ENCODE measurements at regions not wholly inside any gene's neighbourhood (a gene's known extent, or its start where the extent isn't known, plus 50 kb on each side); places are given as distances from the start of the nearest gene placed in this dataset.
A peak's percentile ranks its signal among the peaks of the same experiment; 100 is the strongest.
"Not testable (repeated sequence)": the region's sequence is repeated elsewhere in the genome, so short reads cannot be mapped to it uniquely, and the experiment has no call there.

- DNase-seq, result no peak
Observed at GRCh38 chr15:38073178-38073946, 138.9 kb downstream of the TMCO5A start.

GRCh38 chr15:38074029-38074428 lies 139.6 kb downstream of the TMCO5A start:
- no peak for DNase-seq

GRCh38 chr15:38075466-38075865 lies 141.0 kb downstream of the TMCO5A start:
- no peak for DNase-seq

- no peak for DNase-seq
Observed at GRCh38 chr15:38076786-38077185, 142.3 kb downstream of the TMCO5A start.

DNA sequence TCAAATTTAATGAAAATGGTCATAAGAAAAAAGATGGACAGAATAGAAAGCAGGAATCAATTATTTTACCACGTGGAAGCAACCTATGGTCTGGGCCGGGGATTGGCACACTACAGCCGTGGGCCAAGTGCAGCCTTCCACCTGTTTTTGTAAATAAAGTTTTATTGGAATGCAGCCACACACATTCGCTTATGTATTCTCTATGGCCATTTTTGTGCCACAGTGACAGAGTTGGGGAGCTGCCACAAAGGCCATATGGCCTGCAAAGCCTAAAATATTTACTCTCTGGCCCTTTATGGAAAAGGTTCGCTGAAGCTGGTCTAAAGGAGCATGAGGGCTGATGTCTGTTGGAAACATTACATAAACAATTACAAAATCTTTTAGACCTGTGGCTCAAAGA lies 144.8 kb downstream of the TMCO5A start:
- no peak for DNase-seq

DNA sequence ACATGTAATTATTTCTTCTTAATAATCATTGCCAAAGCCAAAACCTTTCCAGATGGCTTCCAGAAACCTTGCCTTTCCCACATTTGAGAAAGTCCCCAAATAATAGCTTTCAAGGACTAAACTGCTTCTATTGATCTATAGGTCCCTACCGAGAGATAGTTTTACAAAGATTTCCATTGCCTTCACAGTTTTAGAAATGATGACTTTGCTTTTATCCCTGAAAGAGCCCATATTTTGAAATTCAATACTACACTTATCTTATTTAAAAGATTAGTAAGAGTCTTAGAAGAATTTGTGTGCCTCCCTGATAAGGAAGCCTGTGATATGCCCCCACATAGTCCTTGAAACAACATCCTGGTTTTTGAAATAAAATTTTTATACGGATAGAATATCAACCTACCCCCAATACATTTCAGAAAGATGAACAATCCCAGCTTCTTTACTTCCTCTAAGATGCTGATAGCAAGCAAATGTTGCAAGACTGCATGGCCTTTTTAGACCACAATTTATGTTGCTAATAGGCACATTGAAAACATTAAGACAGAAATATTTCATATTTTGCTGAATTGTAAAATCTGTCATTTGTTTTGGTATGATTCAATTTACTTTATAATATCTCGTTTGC lies 146.3 kb downstream of the TMCO5A start:
- DNase-seq, result no peak

DNA sequence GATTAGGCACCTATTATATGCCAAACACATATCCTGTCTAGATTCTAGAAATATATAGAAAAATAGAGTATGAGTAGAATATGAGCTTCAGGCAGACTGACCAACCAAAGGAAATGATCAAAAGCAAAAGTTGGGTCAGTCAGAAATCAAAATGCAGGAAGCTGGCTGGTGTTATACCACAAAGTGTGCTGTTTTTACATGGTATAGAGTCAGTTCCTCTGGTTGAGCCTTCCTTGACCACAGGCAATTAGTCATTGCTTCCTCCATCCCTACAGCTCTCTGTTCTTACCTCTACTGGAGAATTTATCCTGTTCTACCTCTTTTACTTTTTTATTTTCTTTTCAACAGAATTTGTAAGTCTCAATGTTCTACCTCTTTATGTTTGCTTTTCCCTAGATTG lies 149.8 kb downstream of the TMCO5A start:
- peak; percentile 8 for DNase-seq

GRCh38 chr15:38085114-38085513 lies 150.7 kb downstream of the TMCO5A start:
- peak; percentile 13 for DNase-seq

DNA sequence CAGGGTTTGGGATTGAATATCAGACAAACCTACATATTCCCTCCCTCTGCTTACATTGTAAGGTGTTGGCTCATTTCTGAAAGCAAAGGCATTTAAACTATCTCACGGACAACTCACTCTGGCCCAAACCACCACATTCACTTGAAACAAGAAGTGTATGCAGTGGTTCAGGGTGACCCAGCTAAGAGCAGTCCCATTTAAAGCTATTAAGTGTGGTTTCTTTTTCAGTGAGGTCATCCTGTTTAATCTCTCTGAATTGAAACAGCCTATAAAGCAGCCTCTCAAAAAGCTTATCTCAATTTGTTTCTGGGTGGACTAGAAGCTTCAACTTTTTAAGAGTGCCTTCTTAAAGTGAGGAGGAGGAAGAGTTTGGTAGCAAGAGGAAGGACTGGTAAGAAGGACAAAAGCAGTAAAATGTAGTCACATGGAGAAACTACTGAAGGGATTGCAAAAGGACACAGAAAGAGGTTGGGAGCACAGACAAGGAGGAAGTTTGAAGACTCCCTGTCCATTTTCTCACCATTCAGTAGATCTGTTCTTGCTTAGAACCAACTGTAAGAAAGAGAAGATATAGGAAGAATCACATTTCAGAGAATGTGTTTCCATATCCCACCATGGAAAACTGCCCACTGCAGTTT lies 151.6 kb downstream of the TMCO5A start:
- DNase-seq, result no peak

- no peak for DNase-seq
Observed at GRCh38 chr15:38086611-38087010, 152.2 kb downstream of the TMCO5A start.

GRCh38 chr15:38088971-38089370 lies 154.5 kb downstream of the TMCO5A start:
- no peak for DNase-seq

DNA sequence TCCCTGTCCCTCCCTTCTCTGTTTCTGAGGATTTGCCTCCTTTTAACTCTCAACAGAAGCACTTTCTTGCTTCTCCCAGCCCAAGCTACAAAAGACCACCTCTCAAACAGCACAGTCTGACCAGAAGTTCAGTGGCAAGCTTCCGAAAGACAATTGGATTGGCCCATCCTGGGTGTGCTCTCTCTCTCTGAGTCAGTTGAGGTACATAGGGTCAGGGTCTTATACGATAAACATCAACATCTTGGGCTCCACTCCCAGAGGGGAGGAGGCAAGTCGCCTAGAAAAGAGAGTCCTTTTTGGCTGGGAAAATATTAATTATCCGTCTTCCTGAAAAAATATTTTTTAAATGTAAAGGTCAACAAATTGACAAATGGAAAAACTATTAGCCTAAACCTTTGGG lies 155.8 kb downstream of the TMCO5A start:
- DNase-seq, result no peak

DNA sequence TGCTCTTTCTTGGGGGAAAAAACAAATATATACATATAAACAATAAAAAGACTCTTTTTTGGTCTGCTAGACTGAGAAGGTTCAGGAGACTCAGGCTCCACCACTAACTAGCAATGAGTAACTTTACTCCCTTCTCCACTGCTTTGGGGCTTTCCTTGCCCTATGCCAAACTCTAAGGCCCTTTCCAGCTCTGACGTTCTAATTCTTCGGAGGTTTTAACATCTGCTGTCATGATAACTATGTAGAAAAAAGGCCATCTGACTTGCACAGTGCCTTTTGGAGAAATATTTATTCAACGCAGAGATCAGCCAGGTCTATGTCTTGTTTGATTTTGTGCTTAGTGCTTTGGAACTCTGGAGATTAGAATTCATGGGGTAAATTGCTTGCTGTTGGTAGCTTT lies 156.2 kb downstream of the TMCO5A start:
- DNase-seq, result no peak

GRCh38 chr15:38091078-38091645 lies 156.7 kb downstream of the TMCO5A start:
- no peak for DNase-seq

- no peak for DNase-seq
Observed at GRCh38 chr15:38093931-38094330, 158.7 kb upstream of the SPRED1 start.

GRCh38 chr15:38102972-38103371 lies 149.7 kb upstream of the SPRED1 start:
- DNase-seq, result no peak

DNA sequence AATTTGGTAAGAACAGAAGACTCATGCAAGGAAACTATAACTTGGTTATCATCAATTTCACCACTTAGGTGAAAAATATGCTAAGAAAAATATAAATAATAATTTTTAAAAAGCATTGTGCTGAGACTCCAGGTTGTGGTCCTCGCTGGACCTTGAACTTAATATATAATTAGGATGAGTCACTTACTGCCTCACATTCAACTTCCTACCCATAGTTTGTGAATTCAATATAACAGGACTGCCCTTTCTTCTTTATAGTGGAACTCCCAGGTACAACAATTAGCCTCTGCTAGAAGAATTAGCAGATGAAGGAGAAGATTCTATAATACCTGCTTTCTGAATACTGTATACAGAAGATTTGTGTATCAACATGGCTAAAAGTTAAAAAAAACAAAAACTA lies 149.1 kb upstream of the SPRED1 start:
- no peak for DNase-seq

- DNase-seq, result no peak
Observed at GRCh38 chr15:38111070-38111469, 141.6 kb upstream of the SPRED1 start.

- DNase-seq, result no peak
Observed at GRCh38 chr15:38112406-38112805, 140.2 kb upstream of the SPRED1 start.

DNA sequence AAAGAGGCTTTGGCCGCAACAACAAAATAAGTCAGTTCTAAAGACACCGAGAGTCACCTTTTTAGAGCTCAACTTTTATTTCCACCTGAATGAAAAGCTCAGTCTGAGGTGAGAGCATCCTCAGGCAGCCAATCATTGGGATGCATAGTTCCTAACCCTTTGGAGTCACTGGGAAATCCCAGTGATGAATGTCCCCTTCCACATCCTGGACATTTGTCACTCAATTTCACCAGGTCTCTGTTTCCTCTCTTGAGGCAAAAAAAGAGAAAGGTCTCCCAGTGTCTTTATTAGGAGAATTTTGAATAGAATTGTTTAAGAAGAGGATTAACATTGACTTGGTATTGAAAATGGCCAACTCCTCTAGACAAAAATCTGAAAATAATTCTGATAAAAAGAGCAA lies 137.5 kb upstream of the SPRED1 start:
- no peak for DNase-seq

GRCh38 chr15:38117781-38118180 lies 134.9 kb upstream of the SPRED1 start:
- no peak for DNase-seq

DNA sequence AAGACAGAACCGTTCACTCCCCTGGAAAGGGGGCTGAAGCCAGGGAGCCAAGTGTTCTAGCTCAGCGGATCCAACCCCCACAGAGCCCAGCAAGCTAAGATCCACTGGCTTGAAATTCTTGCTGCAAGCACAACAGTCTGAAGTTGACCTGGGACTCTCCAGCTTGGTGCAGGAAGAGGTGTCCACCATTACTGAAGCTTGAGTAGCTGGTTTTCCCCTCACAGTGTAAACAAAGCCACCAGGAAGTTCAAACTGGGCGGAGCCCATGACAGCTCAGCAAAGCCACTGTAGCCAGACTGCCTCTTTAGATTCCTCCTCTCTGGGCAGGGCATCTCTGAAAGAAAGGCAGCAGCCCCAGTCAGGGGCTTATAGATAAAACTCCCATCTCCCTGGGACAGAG lies 132.8 kb upstream of the SPRED1 start:
- not testable (repeated sequence) for DNase-seq

DNA sequence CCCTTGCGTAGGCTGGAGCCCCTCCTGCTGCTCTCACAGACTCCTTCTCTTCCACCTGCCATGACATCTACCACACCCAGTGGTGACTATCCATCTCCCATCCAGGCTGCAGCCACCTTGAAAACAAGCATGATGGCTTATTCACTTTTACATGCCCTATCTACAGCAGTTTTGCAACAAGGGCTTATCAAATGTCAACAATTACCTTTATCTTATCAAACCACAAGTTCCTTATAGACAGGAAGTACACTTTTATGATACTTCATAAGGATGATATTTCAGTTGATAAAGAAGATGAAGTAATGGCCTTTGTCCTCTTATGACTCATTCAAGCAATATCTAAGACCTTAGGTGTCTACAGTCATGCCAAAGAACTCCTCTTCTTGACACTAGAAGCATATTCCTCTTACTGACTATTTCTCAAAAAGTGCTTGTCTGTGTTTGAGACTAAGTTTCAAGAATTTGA lies 125.3 kb upstream of the SPRED1 start:
- DNase-seq, result no peak

GRCh38 chr15:38128341-38128781 lies 124.3 kb upstream of the SPRED1 start:
- DNase-seq, result no peak
